OCI-LY3 (cell line): ENCODE measurements at regions not wholly inside any gene's neighbourhood (a gene's known extent, or its start where the extent isn't known, plus 50 kb on each side); places are given as distances from the start of the nearest gene placed in this dataset.
"Not testable (repeated sequence)": the region's sequence is repeated elsewhere in the genome, so short reads cannot be mapped to it uniquely, and the experiment has no call there.

Experiments
- H2AFZ ChIP-seq: fragments of 200-600, 300-600 bp; shearing (Covaris generic); 2 replicates; pipeline ENCODE4 v1.6.0; 2014; ENCODE audit warnings: antibody characterized with exemption, low read depth, low read length
- H3K27ac ChIP-seq: fragments of 200-600, 300-600 bp; sonication (generic); 2 replicates; pipeline ENCODE4 v1.5.1; 2014; ENCODE audit warnings: mild to moderate bottlenecking, low read length, moderate library complexity, mixed read lengths
- H3K27me3 ChIP-seq: fragments of 200-600, 300-600 bp; sonication (generic); 2 replicates; pipeline ENCODE4 v1.6.1; 2014; ENCODE audit warnings: low read depth, low read length, mixed read lengths
- H3K36me3 ChIP-seq: fragments of 200-600, 300-600 bp; sonication (generic); replicated peaks from 2 replicates; pipeline ENCODE3; 2014; ENCODE audit warnings: low read depth, low read length, mixed read lengths
- H3K4me1 ChIP-seq: fragments of 300-600, 200-600 bp; sonication (generic); 2 replicates; pipeline ENCODE4 v1.6.1; 2014; ENCODE audit warnings: low read length, mixed read lengths
- H3K4me2 ChIP-seq: fragments of 200-600, 300-600 bp; sonication (generic); 2 replicates; pipeline ENCODE4 v1.6.1; 2014; ENCODE audit warnings: low read length, mixed read lengths
- H3K4me3 ChIP-seq: fragments of 300-600, 200-600 bp; sonication (generic); 2 replicates; pipeline ENCODE4 v1.5.1; 2014; ENCODE audit warnings: antibody characterized with exemption, mild to moderate bottlenecking, low read length, moderate library complexity
- H3K79me2 ChIP-seq: fragments of 300-600, 200-600 bp; shearing (Covaris generic); 2 replicates; pipeline ENCODE4 v1.6.1; 2014; ENCODE audit warnings: mild to moderate bottlenecking, low read length, mixed read lengths
- H3K9ac ChIP-seq: fragments of 300-600, 200-600 bp; shearing (Covaris generic); 2 replicates; pipeline ENCODE4 v1.6.0; 2014; ENCODE audit warnings: mild to moderate bottlenecking, low read length, moderate library complexity
- H3K9me3 ChIP-seq: fragments of 200-600, 300-600 bp; shearing (Covaris generic); 2 replicates; pipeline ENCODE4 v1.6.1; 2014; ENCODE audit warnings: low read length, mixed read lengths; ENCODE audit not compliant: insufficient read depth
- H4K20me1 ChIP-seq: fragments of 200-600, 300-600 bp; sonication (generic); 2 replicates; pipeline ENCODE4 v1.6.1; 2016; ENCODE audit warnings: low read length, mixed read lengths; ENCODE audit not compliant: insufficient read depth
- EZH2phosphoT487 ChIP-seq: fragments of 200-600 bp; shearing (Covaris generic); IDR thresholded peaks from 2 replicates; pipeline ENCODE4 v1.6.1; 2018; ENCODE audit warnings: antibody characterized with exemption, mixed run types, low read depth
- TF ChIP-seq, protein P1 (sequence below): fragments of 200-600, 300-600 bp; sonication (generic); IDR thresholded peaks from 2 replicates; pipeline ENCODE4 v1.5.1; 2014; ENCODE audit warnings: antibody characterized with exemption, low read length, low read depth

DNA sequence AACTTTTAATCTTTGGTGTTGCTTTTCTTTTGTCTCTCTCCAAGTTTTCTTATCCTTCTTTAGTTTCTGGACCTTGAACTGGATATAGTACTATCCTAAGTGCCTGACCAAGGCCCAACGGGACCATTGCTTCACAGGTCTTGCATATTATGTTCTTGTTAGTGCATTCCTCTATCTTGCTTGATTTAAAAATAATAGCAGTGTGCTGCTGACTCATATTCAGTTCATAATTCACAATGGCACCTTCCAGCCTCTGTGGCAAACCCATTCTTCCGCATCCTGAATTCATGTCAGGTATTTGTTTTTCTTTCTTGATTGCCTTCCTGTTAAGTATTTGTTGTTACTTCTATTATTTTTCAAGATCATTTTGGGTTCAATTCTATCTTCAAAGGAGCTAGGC lies 197.1 kb upstream of the GIMD1 start:
- no peak overlapping the region for H3K27ac ChIP-seq
- no peaks in the 10 kb centered on the region for H3K9me3 ChIP-seq
- no peak overlapping the region for H3K9ac ChIP-seq
- no peak overlapping the region for H3K4me3 ChIP-seq
- no peaks in the 10 kb centered on the region for H3K36me3 ChIP-seq
- no peak overlapping the region for H3K4me2 ChIP-seq
- H3K27me3 ChIP-seq, result no peaks in the 10 kb centered on the region
- peaks cover 15% of the 10 kb centered on the region for H3K4me1 ChIP-seq
- H2AFZ ChIP-seq, result no peak overlapping the region
- no peaks in the 10 kb centered on the region for H3K79me2 ChIP-seq
- TF ChIP-seq EZH2phosphoT487, result no peak
- TF ChIP-seq, protein P1, sequence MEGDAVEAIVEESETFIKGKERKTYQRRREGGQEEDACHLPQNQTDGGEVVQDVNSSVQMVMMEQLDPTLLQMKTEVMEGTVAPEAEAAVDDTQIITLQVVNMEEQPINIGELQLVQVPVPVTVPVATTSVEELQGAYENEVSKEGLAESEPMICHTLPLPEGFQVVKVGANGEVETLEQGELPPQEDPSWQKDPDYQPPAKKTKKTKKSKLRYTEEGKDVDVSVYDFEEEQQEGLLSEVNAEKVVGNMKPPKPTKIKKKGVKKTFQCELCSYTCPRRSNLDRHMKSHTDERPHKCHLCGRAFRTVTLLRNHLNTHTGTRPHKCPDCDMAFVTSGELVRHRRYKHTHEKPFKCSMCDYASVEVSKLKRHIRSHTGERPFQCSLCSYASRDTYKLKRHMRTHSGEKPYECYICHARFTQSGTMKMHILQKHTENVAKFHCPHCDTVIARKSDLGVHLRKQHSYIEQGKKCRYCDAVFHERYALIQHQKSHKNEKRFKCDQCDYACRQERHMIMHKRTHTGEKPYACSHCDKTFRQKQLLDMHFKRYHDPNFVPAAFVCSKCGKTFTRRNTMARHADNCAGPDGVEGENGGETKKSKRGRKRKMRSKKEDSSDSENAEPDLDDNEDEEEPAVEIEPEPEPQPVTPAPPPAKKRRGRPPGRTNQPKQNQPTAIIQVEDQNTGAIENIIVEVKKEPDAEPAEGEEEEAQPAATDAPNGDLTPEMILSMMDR, result no peak
- no peaks in the 10 kb centered on the region for H4K20me1 ChIP-seq

DNA sequence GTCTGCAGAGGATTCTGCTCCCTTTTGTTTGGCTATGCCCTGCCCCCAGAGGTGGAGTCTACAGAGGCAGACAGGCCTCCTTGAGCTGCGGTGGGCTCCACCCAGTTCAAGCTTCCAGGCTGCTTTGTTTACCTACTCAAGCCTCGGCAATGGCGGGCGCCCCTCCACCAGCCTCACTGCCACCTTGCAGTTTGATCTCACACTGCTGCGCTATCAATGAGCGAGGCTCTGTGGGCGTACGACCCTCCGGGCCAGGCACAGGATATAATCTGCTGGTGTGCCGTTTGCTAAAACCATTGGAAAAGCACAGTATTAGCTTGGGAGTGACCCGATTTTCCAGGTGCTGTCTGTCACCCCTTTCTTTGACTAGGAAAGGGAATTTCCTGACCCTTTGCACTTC lies 195.1 kb upstream of the GIMD1 start:
- H3K79me2 ChIP-seq, H3K4me1 ChIP-seq, H4K20me1 ChIP-seq, H3K4me2 ChIP-seq, H3K36me3 ChIP-seq, H2AFZ ChIP-seq, H3K27me3 ChIP-seq, H3K4me3 ChIP-seq, H3K9me3 ChIP-seq, H3K9ac ChIP-seq, H3K27ac ChIP-seq: not testable (repeated sequence)

- Histone ChIP-seq H3K4me3 (no peak overlapping the region), H2AFZ (no peak overlapping the region), H3K4me2 (no peak overlapping the region), H3K9ac (no peak overlapping the region), H3K79me2 (no peaks in the 10 kb centered on the region), H4K20me1 (no peaks in the 10 kb centered on the region), H3K27ac (no peak overlapping the region), H3K9me3 (no peaks in the 10 kb centered on the region), H3K36me3 (no peaks in the 10 kb centered on the region), H3K27me3 (no peaks in the 10 kb centered on the region), H3K4me1 (no peaks in the 10 kb centered on the region)
- TF ChIP-seq, protein P1, result no peak
- TF ChIP-seq EZH2phosphoT487, result no peak
Observed at GRCh38 chr4:106551724-106552123, 183.1 kb upstream of the GIMD1 start.

- Histone ChIP-seq H3K9me3 (no peaks in the 10 kb centered on the region), H2AFZ (no peak overlapping the region), H3K27me3 (no peaks in the 10 kb centered on the region), H3K4me3 (no peak overlapping the region), H3K27ac (no peak overlapping the region), H3K79me2 (no peaks in the 10 kb centered on the region), H3K9ac (no peak overlapping the region), H3K36me3 (no peaks in the 10 kb centered on the region), H4K20me1 (no peaks in the 10 kb centered on the region), H3K4me2 (no peak overlapping the region), H3K4me1 (no peaks in the 10 kb centered on the region)
- no peak for TF ChIP-seq EZH2phosphoT487
- TF ChIP-seq, protein P1, result no peak
Observed at GRCh38 chr4:106548446-106549044, 180.0 kb upstream of the GIMD1 start.
